ENCODE measurements at regions not wholly inside any gene's neighbourhood (a gene's known extent, or its start where the extent isn't known, plus 50 kb on each side); places are given as distances from the start of the nearest gene placed in this dataset.

DNA sequence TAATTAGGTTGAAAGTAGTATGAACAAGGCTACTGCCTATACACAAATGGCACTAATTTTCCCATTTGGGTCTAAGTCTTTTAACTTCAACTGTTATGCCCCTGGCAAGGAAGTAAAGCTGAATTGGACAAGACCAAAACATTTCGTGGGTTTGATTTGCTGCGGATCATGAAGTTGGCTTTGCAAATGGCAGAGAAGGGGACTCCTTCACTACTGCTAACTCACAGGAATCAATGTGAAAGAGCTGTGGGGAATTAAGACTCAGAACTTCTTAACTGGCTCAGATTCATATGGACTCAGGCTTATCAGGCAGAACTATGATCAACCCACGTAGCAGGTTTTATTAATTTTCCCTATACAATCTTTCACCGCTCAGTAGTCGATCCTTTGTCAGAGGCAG lies 73.8 kb upstream of the IFNE start:
- Histone ChIP-seq H3K36me3 (no peaks in the 10 kb centered on the region), H3K4me3 (no peak overlapping the region), H3K27me3 (replicated peaks in 1 of 7) (peaks cover 0 to 84% (median 62%) of the 10 kb centered on the region in 7 donors), H3K9me3 (no peaks in the 10 kb centered on the region), H3K4me1 (peaks cover 8 to 23% (median 15%) of the 10 kb centered on the region in 6 donors), H3K27ac (no peak overlapping the region)
- TF ChIP-seq POLR2A (IDR thresholded peaks at IDR 0.05) (no peak), POLR2AphosphoS5 (IDR thresholded peaks at IDR 0.05) (no peak)
- TF ChIP-seq, protein P1, sequence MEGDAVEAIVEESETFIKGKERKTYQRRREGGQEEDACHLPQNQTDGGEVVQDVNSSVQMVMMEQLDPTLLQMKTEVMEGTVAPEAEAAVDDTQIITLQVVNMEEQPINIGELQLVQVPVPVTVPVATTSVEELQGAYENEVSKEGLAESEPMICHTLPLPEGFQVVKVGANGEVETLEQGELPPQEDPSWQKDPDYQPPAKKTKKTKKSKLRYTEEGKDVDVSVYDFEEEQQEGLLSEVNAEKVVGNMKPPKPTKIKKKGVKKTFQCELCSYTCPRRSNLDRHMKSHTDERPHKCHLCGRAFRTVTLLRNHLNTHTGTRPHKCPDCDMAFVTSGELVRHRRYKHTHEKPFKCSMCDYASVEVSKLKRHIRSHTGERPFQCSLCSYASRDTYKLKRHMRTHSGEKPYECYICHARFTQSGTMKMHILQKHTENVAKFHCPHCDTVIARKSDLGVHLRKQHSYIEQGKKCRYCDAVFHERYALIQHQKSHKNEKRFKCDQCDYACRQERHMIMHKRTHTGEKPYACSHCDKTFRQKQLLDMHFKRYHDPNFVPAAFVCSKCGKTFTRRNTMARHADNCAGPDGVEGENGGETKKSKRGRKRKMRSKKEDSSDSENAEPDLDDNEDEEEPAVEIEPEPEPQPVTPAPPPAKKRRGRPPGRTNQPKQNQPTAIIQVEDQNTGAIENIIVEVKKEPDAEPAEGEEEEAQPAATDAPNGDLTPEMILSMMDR (IDR thresholded peaks at IDR 0.05 in 8 of 11, conservative IDR thresholded peaks at IDR 0.05 in 3 of 11), result no peak
- WGBS, 5 donors, result 90 to 96% (median 92%) methylated on average over 5 of the region's 5 CpGs
- DNase-seq, result no peak
- intact Hi-C loops (cut with DNase I; ENCODE audit: low total_unique reads), result no loop called here

DNA sequence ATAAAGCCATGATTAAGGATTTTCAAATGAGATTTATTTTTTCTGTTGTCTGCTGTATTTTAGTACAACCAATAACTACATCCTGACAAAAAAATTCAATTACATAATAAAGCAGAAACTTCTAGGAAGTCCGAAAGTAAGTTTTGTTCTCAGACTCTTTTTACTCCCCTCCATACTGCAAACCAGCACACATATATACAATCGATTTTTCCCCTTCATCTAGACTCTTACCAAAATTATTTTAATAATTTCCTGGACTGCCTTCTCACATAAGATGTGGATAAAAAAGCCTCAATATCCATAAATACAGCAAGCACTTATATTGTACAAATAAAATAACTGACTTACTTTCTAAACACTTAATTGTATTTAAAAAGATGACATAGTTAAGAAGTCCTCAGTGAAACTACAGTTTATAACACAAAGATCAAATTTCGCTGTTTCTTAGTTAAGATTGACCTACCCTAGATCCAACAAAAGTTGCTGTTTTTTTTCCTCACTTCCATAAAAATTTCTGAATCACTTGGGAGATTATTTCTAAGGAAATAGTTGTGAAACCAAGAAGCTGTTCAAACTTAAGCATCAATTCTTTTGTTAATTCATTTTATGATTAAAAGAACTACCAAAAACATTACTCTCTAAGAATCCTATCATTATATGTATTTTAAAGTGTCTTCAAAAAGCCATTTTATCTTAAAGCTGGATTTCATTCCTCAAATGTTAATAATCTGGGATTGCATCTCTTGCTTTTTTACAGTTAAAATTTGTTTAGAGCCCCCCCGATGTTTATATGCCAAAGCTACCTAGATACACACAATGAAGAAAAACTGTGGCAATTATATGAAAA lies 74.7 kb upstream of the IFNE start:
- Histone ChIP-seq H3K4me1 (peaks cover 8 to 23% (median 15%) of the 10 kb centered on the region in 6 donors), H3K27me3 (replicated peaks in 1 of 7) (peaks cover 0 to 91% (median 64%) of the 10 kb centered on the region in 7 donors), H3K36me3 (no peaks in the 10 kb centered on the region), H3K27ac (no peak overlapping the region), H3K9me3 (no peaks in the 10 kb centered on the region), H3K4me3 (no peak overlapping the region)
- intact Hi-C loops (cut with DNase I; ENCODE audit: low total_unique reads), result no loop called here
- DNase-seq, result no peak
- WGBS, 5 donors, result 85 to 87% (median 85%) methylated on average over 4 of the region's 4 CpGs
- TF ChIP-seq POLR2A (IDR thresholded peaks at IDR 0.05) (no peak), POLR2AphosphoS5 (IDR thresholded peaks at IDR 0.05) (no peak)
- TF ChIP-seq, protein P1 (IDR thresholded peaks at IDR 0.05 in 8 of 11, conservative IDR thresholded peaks at IDR 0.05 in 3 of 11), result no peak

DNA sequence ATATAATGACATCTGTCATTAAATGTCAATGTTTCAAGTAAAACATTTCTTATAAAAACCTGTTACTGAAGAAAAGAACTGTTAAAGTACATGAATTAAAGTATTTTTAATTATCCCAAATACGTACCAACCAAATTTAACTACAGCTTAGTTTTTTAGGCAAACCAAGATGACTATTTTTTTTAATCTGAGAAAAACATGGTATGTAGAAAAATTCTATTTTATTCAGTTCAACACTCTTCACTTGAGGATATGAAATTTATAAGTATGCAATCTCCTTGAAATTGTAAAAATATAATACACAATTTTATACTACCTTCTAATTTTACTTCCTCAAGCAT lies 75.3 kb upstream of the IFNE start:
- Histone ChIP-seq H3K27me3 (replicated peaks in 1 of 7) (peaks cover 0 to 89% (median 66%) of the 10 kb centered on the region in 7 donors), H3K36me3 (no peaks in the 10 kb centered on the region), H3K4me1 (peaks cover 8 to 23% (median 15%) of the 10 kb centered on the region in 6 donors), H3K4me3 (no peak overlapping the region), H3K27ac (no peak overlapping the region), H3K9me3 (no peaks in the 10 kb centered on the region)
- no peak for DNase-seq
- TF ChIP-seq POLR2AphosphoS5 (IDR thresholded peaks at IDR 0.05), result no peak
- TF ChIP-seq, protein P1 (IDR thresholded peaks at IDR 0.05 in 8 of 11, conservative IDR thresholded peaks at IDR 0.05 in 3 of 11), result no peak
- no peak for TF ChIP-seq POLR2A (IDR thresholded peaks at IDR 0.05)
- intact Hi-C loops (cut with DNase I; ENCODE audit: low total_unique reads), result no loop called here
- WGBS, 5 donors, result 87 to 100% (median 94%) methylated on average over 1 of the region's 1 CpG

DNA sequence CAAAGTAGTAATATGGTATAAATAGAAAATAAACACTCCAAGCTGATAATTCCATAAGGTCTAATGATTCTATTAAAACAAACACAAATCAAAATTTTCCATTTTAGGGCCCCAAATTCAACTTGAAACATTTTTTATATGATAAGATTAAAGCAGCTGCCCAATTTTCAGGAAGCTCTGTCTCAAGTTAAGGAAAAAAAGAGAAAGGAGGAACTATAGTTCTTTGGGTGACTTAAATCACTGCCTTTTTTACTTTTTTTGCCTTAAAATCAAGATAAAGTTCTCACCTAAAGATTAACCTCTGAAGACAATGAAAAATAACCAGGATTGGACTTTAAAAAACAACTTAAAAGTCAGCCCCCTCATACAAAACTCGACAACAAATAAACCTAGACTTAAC lies 76.0 kb upstream of the IFNE start:
- no peak for DNase-seq
- H3K27me3 ChIP-seq (replicated peaks in 1 of 7), result peaks cover 0 to 84% (median 65%) of the 10 kb centered on the region in 7 donors
- H3K4me1 ChIP-seq, result peaks cover 8 to 23% (median 15%) of the 10 kb centered on the region in 6 donors
- no peaks in the 10 kb centered on the region for H3K36me3 ChIP-seq
- no peak overlapping the region for H3K27ac ChIP-seq
- intact Hi-C loops (cut with DNase I; ENCODE audit: low total_unique reads), result no loop called here
- no peak overlapping the region for H3K4me3 ChIP-seq
- H3K9me3 ChIP-seq, result no peaks in the 10 kb centered on the region
- no peak for TF ChIP-seq POLR2AphosphoS5 (IDR thresholded peaks at IDR 0.05)
- no peak for TF ChIP-seq POLR2A (IDR thresholded peaks at IDR 0.05)
- TF ChIP-seq, protein P1 (IDR thresholded peaks at IDR 0.05 in 8 of 11, conservative IDR thresholded peaks at IDR 0.05 in 3 of 11), result no peak
- WGBS, 5 donors, result 19 to 36% (median 22%) methylated on average over 1 of the region's 1 CpG
